ENCODE measurements at regions not wholly inside any gene's neighbourhood (a gene's known extent, or its start where the extent isn't known, plus 50 kb on each side); places are given as distances from the start of the nearest gene placed in this dataset.
"Not testable (repeated sequence)": the region's sequence is repeated elsewhere in the genome, so short reads cannot be mapped to it uniquely, and the experiment has no call there.

- not testable (repeated sequence) for DNase-seq
These were observed 68.7 kb upstream of the LIPC start for GRCh38 chr15:58363118-58363517.

- DNase-seq, result not testable (repeated sequence)
These were observed 68.1 kb upstream of the LIPC start for GRCh38 chr15:58363673-58364072.

DNA sequence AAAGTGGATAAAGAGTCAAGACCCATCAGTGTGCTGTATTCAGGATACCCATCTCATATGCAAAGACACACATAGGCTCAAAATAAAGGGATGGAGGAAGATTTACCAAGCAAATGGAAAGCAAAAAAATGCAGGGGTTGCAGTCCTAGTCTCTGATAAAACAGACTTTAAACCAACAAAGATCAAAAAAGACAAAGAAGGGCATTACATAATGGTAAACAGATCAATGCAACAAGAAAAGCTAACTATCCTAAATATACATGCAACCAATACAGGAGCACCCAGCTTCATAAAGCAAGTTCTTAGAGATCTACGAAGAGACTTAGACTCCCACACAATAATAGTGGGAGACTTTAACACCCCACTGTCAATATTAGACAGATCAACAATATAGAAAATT is 66.7 kb upstream of the LIPC start:
- not testable (repeated sequence) for DNase-seq

GRCh38 chr15:58369261-58369701 is 62.5 kb upstream of the LIPC start:
- no peak for DNase-seq

DNA sequence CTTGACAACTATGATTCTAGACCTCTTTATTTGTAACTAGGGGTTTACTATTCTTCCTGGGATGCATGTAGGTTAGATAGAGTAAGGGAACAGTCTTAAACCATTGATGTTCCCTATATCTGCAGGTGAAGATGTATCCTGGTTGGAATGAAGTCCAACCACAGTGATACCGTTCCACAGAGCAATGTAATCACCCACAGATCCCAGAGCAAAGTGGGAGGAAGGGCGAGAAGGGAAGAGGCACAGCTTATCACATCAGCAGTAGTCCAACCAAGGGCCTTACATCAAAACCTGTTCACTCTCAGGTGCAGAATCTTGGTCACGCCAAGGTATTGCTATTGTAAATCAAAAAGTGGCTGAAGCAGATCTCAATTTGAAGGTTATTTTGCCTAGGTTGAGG is 61.8 kb upstream of the LIPC start:
- no peak for DNase-seq

DNA sequence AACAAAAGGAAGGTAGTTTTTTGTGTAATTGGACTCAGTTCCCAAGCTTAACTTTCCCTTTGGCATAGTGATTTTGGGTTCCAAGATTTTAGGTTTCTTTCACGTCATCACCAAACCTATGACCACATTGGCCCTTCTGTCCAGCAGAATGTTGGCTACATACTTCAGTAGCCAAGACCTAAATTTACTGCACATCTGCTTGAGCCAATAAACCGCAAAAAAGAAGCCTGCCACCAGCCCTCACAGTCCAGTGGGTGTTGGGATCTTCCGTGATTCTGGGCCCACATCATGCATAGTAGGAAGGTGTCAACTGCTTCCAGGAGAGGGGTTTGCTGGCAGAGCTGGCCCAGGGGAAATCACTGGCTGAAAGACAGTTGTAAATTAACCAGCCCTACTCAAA is 57.6 kb upstream of the LIPC start:
- no peak for DNase-seq

DNA sequence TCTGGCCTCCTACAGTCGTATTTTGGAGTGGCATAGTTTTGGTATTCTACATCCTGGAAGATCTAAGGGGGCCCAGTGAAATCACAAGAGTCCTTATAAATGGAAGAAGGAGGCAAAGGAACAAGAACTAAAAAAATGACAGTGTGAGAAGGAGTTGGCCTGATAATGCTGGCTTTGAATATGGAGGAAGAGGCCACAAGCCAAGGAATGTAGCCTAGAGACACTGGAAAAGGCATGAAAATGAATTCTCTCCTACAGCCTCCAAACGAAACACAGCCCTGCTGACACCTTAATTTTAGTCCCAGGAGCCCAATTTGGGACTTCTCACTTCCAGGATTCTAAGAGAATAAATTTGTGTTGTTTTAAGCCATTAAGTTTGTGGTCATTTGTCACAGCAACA is 54.6 kb upstream of the LIPC start:
- DNase-seq, result no peak

GRCh38 chr15:58378241-58379085 is 53.3 kb upstream of the LIPC start:
- no peak for DNase-seq

- DNase-seq, result not testable (repeated sequence)
These were observed 52.3 kb upstream of the LIPC start for GRCh38 chr15:58379454-58379853.

GRCh38 chr15:58380280-58380945 is 51.4 kb upstream of the LIPC start:
- no peak for DNase-seq

DNA sequence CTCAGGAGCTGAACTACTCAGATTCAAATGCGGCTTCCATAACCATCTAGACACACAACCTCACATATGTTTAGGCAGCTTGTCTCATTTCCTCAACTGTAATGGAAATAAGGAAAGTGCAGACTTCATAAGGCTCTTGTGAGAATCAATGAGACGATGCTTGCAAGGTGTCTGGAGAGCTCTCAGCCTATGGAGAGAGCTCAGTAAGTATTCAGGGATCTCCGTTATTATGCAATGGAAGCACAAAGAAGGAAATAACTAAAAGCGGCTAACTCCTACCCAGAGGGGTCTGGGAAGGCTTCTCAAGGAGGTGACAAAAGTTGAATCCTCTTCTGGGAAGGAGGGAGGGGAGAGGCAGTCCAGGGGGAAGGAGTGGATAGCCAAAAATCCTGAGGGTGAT is 50.1 kb upstream of the LIPC start:
- no peak for DNase-seq
